ENCODE measurements at regions not wholly inside any gene's neighbourhood (a gene's known extent, or its start where the extent isn't known, plus 50 kb on each side); places are given as distances from the start of the nearest gene placed in this dataset.

GRCh38 chr19:29418201-29418600 lies 107.6 kb upstream of the VSTM2B start:
- TF ChIP-seq POLR2AphosphoS5 (IDR thresholded peaks at IDR 0.05; ENCODE audit: low read depth, low read length) (no peak), TAF1 (IDR thresholded peaks at IDR 0.05; ENCODE audit: borderline replicate concordance, insufficient read depth, low read length) (no peak), REST (IDR thresholded peaks at IDR 0.05; ENCODE audit: insufficient read depth in 1 of 2, low read depth in 2 of 2, low read length in 2 of 2) (no peak), FOXP2 (optimal IDR thresholded peaks at IDR 0.05; ENCODE audit: borderline replicate concordance, extremely low read depth, extremely low read length, insufficient read depth) (no peak)

Data from PFSK-1 (cell line).